ENCODE measurements at regions not wholly inside any gene's neighbourhood (a gene's known extent, or its start where the extent isn't known, plus 50 kb on each side); places are given as distances from the start of the nearest gene placed in this dataset.

DNA sequence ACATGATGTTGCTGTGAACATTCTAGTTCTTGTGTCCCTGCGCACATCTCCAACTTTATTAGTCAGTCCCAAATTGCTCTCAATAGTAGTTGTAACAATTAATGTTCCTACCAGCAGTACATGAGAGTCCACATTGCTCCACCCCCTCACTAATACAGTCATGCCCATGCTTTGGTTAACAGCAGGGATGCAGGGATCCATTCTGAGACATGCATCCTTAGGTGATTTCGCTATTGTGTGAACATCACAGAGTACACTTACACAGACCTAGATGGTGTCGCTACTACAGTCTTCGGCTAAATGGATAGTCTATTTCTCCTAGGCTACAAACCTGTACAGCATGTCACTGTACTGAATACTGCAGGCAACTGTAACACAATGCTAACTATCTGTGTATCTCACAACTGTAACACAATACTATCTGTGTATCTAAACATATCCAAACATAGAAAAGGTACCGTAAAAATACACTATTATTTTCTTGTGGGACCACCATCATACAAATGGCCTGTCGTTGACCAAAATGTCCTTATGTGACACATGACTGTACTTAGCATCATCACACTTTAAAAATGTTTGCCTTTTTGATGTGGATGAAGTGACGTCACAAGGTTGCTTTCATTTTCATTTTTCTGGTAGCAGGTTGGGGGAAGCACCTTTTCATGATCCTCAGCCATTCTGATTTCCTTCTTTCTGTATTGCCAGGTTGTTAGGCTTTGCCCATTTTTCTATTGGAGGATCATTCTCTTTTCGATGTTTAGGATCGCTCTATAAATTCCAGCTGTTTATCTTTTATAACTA, 82.9 kb upstream of the RNF152 start:
- TF ChIP-seq CTCF (conservative IDR thresholded peaks at IDR 0.05; ENCODE audit: low read depth, low read length) (no peak), MAZ (IDR thresholded peaks at IDR 0.05; ENCODE audit: borderline replicate concordance, low read depth, low read length) (no peak), RAD21 (IDR thresholded peaks at IDR 0.05; ENCODE audit: low read length) (no peak), MXI1 (IDR thresholded peaks at IDR 0.05; ENCODE audit: borderline replicate concordance, low read depth, low read length) (no peak), RCOR1 (IDR thresholded peaks at IDR 0.05; ENCODE audit: insufficient replicate concordance, low read length) (no peak), BHLHE40 (IDR thresholded peaks at IDR 0.05; ENCODE audit: low read depth, low read length) (no peak), POLR2A (IDR thresholded peaks at IDR 0.05; ENCODE audit: low read depth, low read length) (no peak), CHD1 (IDR thresholded peaks at IDR 0.05; ENCODE audit: low read depth, low read length) (no peak), MAFK (IDR thresholded peaks at IDR 0.05; ENCODE audit: low read depth, low read length) (no peak), ELK1 (IDR thresholded peaks at IDR 0.05; ENCODE audit: borderline replicate concordance, low read depth, low read length) (no peak), FOS (IDR thresholded peaks at IDR 0.05; ENCODE audit: low read depth, low read length) (no peak)
- TF ChIP-seq, protein P1, sequence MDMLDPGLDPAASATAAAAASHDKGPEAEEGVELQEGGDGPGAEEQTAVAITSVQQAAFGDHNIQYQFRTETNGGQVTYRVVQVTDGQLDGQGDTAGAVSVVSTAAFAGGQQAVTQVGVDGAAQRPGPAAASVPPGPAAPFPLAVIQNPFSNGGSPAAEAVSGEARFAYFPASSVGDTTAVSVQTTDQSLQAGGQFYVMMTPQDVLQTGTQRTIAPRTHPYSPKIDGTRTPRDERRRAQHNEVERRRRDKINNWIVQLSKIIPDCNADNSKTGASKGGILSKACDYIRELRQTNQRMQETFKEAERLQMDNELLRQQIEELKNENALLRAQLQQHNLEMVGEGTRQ (IDR thresholded peaks at IDR 0.05; ENCODE audit: low read depth, low read length): no peak

Measured in IMR-90 (cell line).